Activated B cell treated with CpG ODN at 0.5 μM for 24 hours (primary cell): ENCODE measurements at regions not wholly inside any gene's neighbourhood (a gene's known extent, or its start where the extent isn't known, plus 50 kb on each side); places are given as distances from the start of the nearest gene placed in this dataset.

Experiments used
- ATAC-seq: fragments of 200-7000 bp; cut with Tn5 transposase; one replicate; pipeline ENCODE4 v1.10.0; 2021; ENCODE audit warnings: low read depth, mild to moderate bottlenecking, moderate library complexity
- CTCF ChIA-PET: fragments of 350-600 bp; sonication (Branson Sonifier 250); formaldehyde crosslinking; loops from one replicate; lab custom pipeline; 2021; ENCODE audit warnings: antibody characterized with exemption; lab: Charles Lee
- POLR2A ChIA-PET: fragments of 350-600 bp; sonication (Branson Sonifier 250); formaldehyde crosslinking; loops from one replicate; lab custom pipeline; 2021; ENCODE audit warnings: antibody characterized with exemption; lab: Charles Lee
- DNase-seq: peaks from one replicate; pipeline ENCODE4 v3.0.0; 2022
- H3K27ac Mint-ChIP-seq: one replicate; pipeline ENCODE4 v1.8.0; 2020; ENCODE audit warnings: mixed read lengths
- H3K27me3 Mint-ChIP-seq: one replicate; pipeline ENCODE4 v1.8.0; 2021; ENCODE audit warnings: mixed read lengths
- H3K36me3 Mint-ChIP-seq: one replicate; pipeline ENCODE4 v1.8.0; 2021; ENCODE audit warnings: low read depth, mixed read lengths
- H3K4me1 Mint-ChIP-seq: one replicate; pipeline ENCODE4 v1.8.0; 2021; ENCODE audit warnings: mixed read lengths
- H3K4me3 Mint-ChIP-seq: one replicate; pipeline ENCODE4 v1.8.0; 2020; ENCODE audit warnings: mild to moderate bottlenecking, mixed read lengths
- H3K9me3 Mint-ChIP-seq: one replicate; pipeline ENCODE4 v1.8.0; 2020; ENCODE audit warnings: mixed read lengths
- intact Hi-C: fragments of 100-400 bp; cut with micrococcal nuclease; formaldehyde crosslinking; loops from one replicate; pipeline ENCODE4 v1.15.1; 2024
- TF ChIP-seq, protein P1 (sequence below): fragments of 200-600 bp; IDR thresholded peaks from one replicate; pipeline ENCODE4 v1.8.0; 2022; ENCODE audit warnings: antibody characterized with exemption, mild to moderate bottlenecking

DNA sequence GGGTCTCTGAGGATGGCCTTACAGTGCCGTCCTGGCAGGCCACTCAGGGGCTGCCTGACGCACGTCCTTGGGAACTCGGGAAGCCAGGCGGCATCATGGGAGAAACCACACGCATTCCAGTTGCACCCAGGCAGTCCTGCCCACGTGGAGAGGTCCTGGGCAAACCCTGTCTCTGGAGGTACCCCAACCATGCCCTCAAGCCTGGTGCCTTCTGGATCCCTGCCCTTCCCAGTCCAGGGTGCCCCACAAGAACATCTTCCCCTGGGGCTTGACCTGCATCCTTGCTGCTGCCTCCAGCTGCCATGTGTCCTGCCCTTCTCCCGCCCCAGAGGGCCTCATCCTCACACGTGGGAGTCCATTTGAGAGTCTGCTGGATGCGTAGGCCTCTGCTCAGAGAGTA is 200.3 kb upstream of the PPP2R2D start:
- H3K9me3 Mint-ChIP-seq, result no peaks in the 10 kb centered on the region

DNA sequence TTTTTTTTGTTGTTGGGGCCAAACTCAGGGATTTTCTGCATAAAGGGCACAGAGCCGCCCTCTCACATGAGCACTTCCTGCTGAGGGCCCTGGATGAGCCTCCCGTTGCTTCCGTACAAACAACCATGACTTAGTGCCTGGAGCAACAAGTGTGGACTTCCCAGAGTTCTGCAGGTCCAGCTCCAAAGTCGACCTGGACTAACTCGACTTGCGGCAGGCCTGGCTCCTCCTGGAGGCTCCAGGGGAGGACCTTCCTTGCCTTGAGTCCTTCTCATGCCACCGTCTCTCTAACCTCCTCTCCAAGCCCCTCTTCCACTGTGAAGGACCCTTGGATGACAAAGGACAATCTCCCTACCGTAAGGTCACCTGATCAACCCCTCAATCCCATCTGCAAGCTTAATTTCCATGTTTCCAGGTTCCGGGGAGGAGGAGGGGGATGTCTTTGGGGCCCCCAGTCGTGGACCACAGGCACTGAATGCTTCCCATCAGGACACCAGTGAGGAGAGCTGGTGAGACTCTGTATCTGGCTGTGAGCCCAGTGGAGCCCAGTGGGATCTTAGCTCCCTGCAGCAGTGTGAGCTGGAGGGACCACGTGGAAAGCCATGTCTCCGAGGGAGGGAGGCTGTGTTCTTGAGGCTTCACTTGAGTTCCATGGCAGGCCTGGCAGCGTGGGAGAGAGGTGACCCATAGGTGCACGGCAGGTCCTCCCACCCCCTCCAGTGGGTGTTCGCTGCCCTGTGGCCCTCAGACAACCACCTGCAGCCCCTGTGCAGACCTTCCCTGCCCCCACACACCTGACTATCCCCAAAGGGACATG is 199.5 kb upstream of the PPP2R2D start:
- H3K27me3 Mint-ChIP-seq, result peaks cover 3% of the 10 kb centered on the region
- DNase-seq (no peak), ATAC-seq (no peak)
- H3K36me3 Mint-ChIP-seq, result no peaks in the 10 kb centered on the region
- H3K4me1 Mint-ChIP-seq, result no peaks in the 10 kb centered on the region
- H3K27ac Mint-ChIP-seq, result no peak overlapping the region
- ChIA-PET POLR2A (no interaction called here), CTCF (no interaction called here)
- H3K9me3 Mint-ChIP-seq, result no peaks in the 10 kb centered on the region
- TF ChIP-seq, protein P1, sequence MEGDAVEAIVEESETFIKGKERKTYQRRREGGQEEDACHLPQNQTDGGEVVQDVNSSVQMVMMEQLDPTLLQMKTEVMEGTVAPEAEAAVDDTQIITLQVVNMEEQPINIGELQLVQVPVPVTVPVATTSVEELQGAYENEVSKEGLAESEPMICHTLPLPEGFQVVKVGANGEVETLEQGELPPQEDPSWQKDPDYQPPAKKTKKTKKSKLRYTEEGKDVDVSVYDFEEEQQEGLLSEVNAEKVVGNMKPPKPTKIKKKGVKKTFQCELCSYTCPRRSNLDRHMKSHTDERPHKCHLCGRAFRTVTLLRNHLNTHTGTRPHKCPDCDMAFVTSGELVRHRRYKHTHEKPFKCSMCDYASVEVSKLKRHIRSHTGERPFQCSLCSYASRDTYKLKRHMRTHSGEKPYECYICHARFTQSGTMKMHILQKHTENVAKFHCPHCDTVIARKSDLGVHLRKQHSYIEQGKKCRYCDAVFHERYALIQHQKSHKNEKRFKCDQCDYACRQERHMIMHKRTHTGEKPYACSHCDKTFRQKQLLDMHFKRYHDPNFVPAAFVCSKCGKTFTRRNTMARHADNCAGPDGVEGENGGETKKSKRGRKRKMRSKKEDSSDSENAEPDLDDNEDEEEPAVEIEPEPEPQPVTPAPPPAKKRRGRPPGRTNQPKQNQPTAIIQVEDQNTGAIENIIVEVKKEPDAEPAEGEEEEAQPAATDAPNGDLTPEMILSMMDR, result no peak
- intact Hi-C loops, result no loop called here
- H3K4me3 Mint-ChIP-seq, result no peak overlapping the region

More for the DNA sequence above, 200.3 kb upstream of the PPP2R2D start:
- TF ChIP-seq, protein P1, result no peak
- H3K27ac Mint-ChIP-seq, result no peak overlapping the region
- no peaks in the 10 kb centered on the region for H3K4me1 Mint-ChIP-seq
- intact Hi-C loops, result no loop called here
- POLR2A ChIA-PET, result no interaction called here
- no peak for DNase-seq
- ATAC-seq, result no peak
- H3K36me3 Mint-ChIP-seq, result no peaks in the 10 kb centered on the region
- CTCF ChIA-PET, result no interaction called here
- no peak overlapping the region for H3K4me3 Mint-ChIP-seq
- H3K27me3 Mint-ChIP-seq, result peaks cover 3% of the 10 kb centered on the region

DNA sequence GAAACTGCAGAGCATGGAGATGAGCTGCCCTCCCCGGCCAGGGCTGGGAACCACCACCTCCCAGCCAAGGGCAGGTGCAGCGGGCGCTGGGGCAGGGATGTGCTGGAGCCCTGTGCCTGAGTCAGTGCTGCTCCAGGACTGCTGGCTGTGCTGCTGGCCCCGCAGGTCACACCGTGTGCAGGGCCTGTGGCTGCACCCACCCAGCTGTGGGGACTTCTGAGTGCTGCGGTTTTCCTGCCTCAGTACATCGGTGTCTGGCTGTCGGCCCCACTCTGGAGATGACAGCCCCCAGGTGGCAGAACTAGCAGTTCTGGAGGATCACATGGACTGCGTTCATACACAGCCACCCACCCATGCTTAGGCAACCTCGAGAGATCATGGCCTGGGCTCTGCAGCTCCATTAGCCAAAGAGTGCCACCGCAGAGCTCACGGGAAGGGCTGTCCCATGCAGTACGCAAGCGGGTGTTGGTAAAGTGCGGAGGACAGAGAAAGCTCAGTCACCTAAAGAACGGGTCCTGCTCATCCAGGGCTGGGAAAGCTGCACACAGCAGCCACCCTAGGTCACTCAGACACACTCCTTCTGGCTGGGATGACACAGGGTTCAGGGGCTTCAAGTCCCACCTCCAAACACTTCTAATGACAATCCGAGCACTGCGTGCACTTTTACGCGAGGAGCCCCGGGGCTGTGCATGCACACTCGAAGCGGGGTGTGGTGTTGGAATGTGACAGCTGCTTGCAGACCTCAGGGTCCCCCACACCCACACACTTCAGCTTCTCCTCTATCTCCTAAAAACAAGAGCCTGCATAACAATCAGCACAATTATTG is 198.1 kb upstream of the PPP2R2D start:
- H3K27ac Mint-ChIP-seq, result no peak overlapping the region
- DNase-seq, result no peak
- no peak for ATAC-seq

DNA sequence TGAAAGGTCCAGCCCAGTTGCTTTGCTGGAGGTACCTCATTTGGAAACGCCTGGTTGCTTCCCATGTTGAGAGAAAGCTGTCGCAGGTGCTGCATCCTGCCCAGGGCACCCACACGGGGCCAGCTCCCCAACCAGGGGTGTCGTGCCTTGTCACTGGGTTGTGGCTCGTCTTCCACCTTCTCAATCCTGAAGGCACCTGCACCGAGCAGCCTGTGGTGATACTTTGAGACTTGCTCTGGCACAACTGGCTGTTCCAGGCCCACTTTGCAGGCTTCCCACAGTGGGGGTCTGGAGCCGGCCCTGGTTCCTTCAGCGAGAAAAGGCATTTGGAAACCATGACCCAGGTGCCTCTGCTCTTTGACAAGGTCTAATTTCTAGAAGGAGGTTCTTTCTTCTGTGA is 197.3 kb upstream of the PPP2R2D start:
- DNase-seq, result no peak
- intact Hi-C loops, result no loop called here
- no peak overlapping the region for H3K27ac Mint-ChIP-seq

More for the DNA sequence above, 198.1 kb upstream of the PPP2R2D start:
- intact Hi-C loops, result no loop called here
- CTCF ChIA-PET, result no interaction called here
- H3K36me3 Mint-ChIP-seq, result no peaks in the 10 kb centered on the region
- H3K27me3 Mint-ChIP-seq, result peaks cover 3% of the 10 kb centered on the region
- no peak overlapping the region for H3K4me3 Mint-ChIP-seq
- POLR2A ChIA-PET, result no interaction called here
- peaks cover 7% of the 10 kb centered on the region for H3K9me3 Mint-ChIP-seq
- H3K4me1 Mint-ChIP-seq, result no peaks in the 10 kb centered on the region
- TF ChIP-seq, protein P1, result no peak

More for the DNA sequence above, 197.3 kb upstream of the PPP2R2D start:
- Mint-ChIP-seq H3K4me3 (no peak overlapping the region), H3K9me3 (peaks cover 7% of the 10 kb centered on the region), H3K27me3 (peaks cover 3% of the 10 kb centered on the region), H3K4me1 (no peaks in the 10 kb centered on the region), H3K36me3 (no peaks in the 10 kb centered on the region)
- ATAC-seq, result no peak
- ChIA-PET CTCF (no interaction called here), POLR2A (no interaction called here)
- TF ChIP-seq, protein P1, result no peak
